Transverse colon (tissue), 4 donors: ENCODE measurements at regions not wholly inside any gene's neighbourhood (a gene's known extent, or its start where the extent isn't known, plus 50 kb on each side); places are given as distances from the start of the nearest gene placed in this dataset.

Experiments
- DNase-seq: peaks from one replicate; pipeline ENCODE4 v3.0.0-alpha.2; 2019
- H3K27ac ChIP-seq, 4 donors: fragments of 200-600 bp; sonication (generic); 2 replicates each; pipeline ENCODE4 v1.5.1; 2016 to 2018; ENCODE audit warnings: inconsistent platforms in 4 of 4
- H3K27me3 ChIP-seq: fragments of 200-600 bp; sonication (generic); 2 replicates; pipeline ENCODE4 v1.5.1; 2017; ENCODE audit warnings: inconsistent platforms
- H3K36me3 ChIP-seq, 4 donors: fragments of 200-600 bp; sonication (generic); 2 replicates each; pipeline ENCODE4 v1.5.1; 2017 to 2019; ENCODE audit warnings: inconsistent platforms in 4 of 4
- H3K4me1 ChIP-seq, 4 donors: fragments of 200-600 bp; sonication (generic); 2 replicates each; pipeline ENCODE4 v1.5.1; 2017 to 2020; ENCODE audit warnings: inconsistent platforms in 4 of 4
- H3K4me3 ChIP-seq, 4 donors: fragments of 200-600 bp; sonication (generic); 1 replicate in 1 of 4; 2 replicates in 3 of 4; pipeline versions ENCODE4 v1.5.1 to v1.6.1; 2017 to 2019; ENCODE audit warnings: inconsistent platforms in 4 of 4
- H3K9me3 ChIP-seq, 2 donors: fragments of 200-600 bp; sonication (generic); 2 replicates each; pipeline ENCODE4 v1.5.1; 2017 to 2019; ENCODE audit warnings: inconsistent platforms in 2 of 2
- EP300 ChIP-seq: sonication (generic); formaldehyde crosslinking; IDR thresholded peaks from one replicate; pipeline ENCODE4 v1.6.1; 2017; ENCODE audit warnings: antibody characterized with exemption, low read depth
- POLR2A ChIP-seq: fragments of 450-650 bp; IDR thresholded peaks from one replicate; pipeline ENCODE4 v1.6.1; 2016; ENCODE audit warnings: antibody characterized with exemption, mild to moderate bottlenecking, moderate library complexity
- POLR2AphosphoS5 ChIP-seq, 3 donors: sonication (generic); formaldehyde crosslinking; IDR thresholded peaks; one replicate each; pipeline ENCODE4 v1.6.1; 2016; ENCODE audit warnings: antibody characterized with exemption in 3 of 3
- WGBS, 2 donors: methylation state at CpG; one replicate each; pipeline ENCODE4 v1.1.5; 2018; ENCODE audit warnings: low coverage in 1 of 2; 5-methylcytosine and 5-hydroxymethylcytosine counted together
- in situ Hi-C, 4 donors: fragments of 200-750 bp; cut with MboI; loops; one replicate each; pipeline versions ENCODE4 v1.15.0 to v1.15.1; 2017; ENCODE audit warnings: low sequenced_read_pairs in 3 of 4, low pct_ligation_motif_present in 1 of 4, low pct_unique_long_range_greater_than_20kb in 1 of 4
- intact Hi-C: fragments of 100-400 bp; cut with DNase I; formaldehyde crosslinking; loops from one replicate; pipeline ENCODE4 v1.15.1; 2023; ENCODE audit warnings: low total_unique reads
- TF ChIP-seq, protein P1 (sequence below), 5 experiments: fragments of 200-600 bp in 3 of 5; fragments of 450-650 bp in 2 of 5; sonication (generic) in 3 of 5; IDR thresholded peaks; 1 replicate in 2 of 5; 2 replicates in 3 of 5; pipeline ENCODE4 v1.5.1; 2016 to 2017; ENCODE audit warnings: antibody characterized with exemption in 5 of 5, inconsistent platforms in 3 of 5, mild to moderate bottlenecking in 2 of 5, moderate library complexity in 1 of 5

DNA sequence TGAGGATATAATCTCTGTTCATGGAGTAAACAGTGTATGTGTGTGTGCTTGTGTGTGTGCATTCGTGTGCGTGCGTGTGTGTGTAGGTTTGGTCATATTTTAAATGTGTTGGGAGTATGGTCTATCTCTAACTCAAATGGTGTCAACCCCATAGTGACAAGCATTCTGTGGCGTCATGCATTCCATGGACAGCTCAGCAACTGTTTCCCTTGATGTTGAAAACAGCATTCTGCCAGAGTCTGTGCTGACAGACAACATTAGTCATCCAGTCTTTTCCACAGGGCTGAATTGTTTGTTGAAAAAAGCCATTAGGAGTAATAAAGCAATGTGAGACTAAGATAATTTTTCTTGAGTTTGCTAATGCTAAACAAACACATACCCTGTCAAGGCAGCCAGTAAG, 706.6 kb downstream of the PCDH19 start:
- no peak for DNase-seq
- 20 to 75% methylated on average over 1 to 4 of the region's 4 CpGs for WGBS, 2 donors
- intact Hi-C loops = no loop called here
- in situ Hi-C loops = no loop called here
- H3K36me3 ChIP-seq = no peaks in the 10 kb centered on the region
- no peaks in the 10 kb centered on the region for H3K9me3 ChIP-seq
- no peaks in the 10 kb centered on the region for H3K27me3 ChIP-seq
- H3K27ac ChIP-seq = no peak overlapping the region
- no peak overlapping the region for H3K4me3 ChIP-seq
- H3K4me1 ChIP-seq = no peaks in the 10 kb centered on the region
- TF ChIP-seq POLR2A (no peak), POLR2AphosphoS5 (IDR thresholded peaks at IDR 0.05) (no peak), EP300 (no peak)
- TF ChIP-seq, protein P1, sequence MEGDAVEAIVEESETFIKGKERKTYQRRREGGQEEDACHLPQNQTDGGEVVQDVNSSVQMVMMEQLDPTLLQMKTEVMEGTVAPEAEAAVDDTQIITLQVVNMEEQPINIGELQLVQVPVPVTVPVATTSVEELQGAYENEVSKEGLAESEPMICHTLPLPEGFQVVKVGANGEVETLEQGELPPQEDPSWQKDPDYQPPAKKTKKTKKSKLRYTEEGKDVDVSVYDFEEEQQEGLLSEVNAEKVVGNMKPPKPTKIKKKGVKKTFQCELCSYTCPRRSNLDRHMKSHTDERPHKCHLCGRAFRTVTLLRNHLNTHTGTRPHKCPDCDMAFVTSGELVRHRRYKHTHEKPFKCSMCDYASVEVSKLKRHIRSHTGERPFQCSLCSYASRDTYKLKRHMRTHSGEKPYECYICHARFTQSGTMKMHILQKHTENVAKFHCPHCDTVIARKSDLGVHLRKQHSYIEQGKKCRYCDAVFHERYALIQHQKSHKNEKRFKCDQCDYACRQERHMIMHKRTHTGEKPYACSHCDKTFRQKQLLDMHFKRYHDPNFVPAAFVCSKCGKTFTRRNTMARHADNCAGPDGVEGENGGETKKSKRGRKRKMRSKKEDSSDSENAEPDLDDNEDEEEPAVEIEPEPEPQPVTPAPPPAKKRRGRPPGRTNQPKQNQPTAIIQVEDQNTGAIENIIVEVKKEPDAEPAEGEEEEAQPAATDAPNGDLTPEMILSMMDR (IDR thresholded peaks at IDR 0.05) = no peak

DNA sequence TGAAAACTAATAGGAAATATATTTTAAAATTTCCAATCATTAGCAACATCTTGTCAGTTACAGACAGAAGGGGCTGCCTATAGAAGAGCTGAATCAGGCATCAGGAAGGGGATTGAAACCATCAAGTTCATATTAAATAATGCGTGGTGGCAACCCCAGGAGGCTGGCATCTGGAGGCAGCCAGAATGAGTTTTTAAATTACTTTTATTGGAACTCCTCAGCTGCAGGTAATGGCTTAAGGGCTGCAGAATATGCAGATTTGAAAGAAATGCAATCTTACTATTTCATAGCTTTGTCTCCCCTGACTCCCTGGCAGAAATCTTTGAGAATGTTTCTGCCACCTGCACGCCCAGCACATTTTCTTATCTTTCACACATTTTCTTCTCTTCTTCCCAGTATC, 711.6 kb downstream of the PCDH19 start:
- H3K36me3 ChIP-seq = no peaks in the 10 kb centered on the region
- no peak overlapping the region for H3K4me3 ChIP-seq
- no peaks in the 10 kb centered on the region for H3K27me3 ChIP-seq
- intact Hi-C loops = no loop called here
- no peak for TF ChIP-seq POLR2AphosphoS5 (IDR thresholded peaks at IDR 0.05)
- no peak for TF ChIP-seq POLR2A
- TF ChIP-seq, protein P1 (IDR thresholded peaks at IDR 0.05) = no peak
- no peak for TF ChIP-seq EP300
- WGBS, 2 donors = 43 to 54% methylated on average over 1 to 2 of the region's 2 CpGs
- no peaks in the 10 kb centered on the region for H3K4me1 ChIP-seq
- no peak overlapping the region for H3K27ac ChIP-seq
- H3K9me3 ChIP-seq = no peaks in the 10 kb centered on the region
- in situ Hi-C loops = no loop called here
- no peak for DNase-seq

DNA sequence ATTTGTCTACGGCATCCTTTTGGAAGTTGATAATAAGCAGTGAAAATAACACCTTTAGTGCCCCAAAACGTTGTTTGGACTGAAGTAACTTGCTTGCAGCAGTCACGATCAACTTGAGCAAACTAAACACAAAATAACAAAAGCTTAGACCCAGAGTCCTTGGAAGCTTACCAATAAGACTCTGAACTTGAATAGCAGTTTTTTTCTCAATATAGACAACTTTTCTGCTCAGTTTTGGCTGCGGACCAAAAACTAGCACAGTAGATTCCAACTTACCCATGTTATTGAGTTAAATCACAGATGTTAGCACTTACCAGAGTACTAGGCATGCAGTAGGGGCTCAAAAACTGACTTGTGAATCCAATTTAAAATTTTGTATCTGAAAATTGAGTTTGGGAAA, 746.9 kb downstream of the PCDH19 start:
- WGBS, 2 donors = 0 to 55% methylated on average over 1 to 4 of the region's 4 CpGs
- Histone ChIP-seq H3K9me3 (no peaks in the 10 kb centered on the region), H3K27me3 (no peaks in the 10 kb centered on the region), H3K4me1 (no peaks in the 10 kb centered on the region), H3K4me3 (no peak overlapping the region), H3K27ac (no peak overlapping the region), H3K36me3 (no peaks in the 10 kb centered on the region)
- DNase-seq = no peak
- in situ Hi-C loops = no loop called here
- TF ChIP-seq POLR2AphosphoS5 (IDR thresholded peaks at IDR 0.05) (no peak), POLR2A (no peak), EP300 (no peak)
- TF ChIP-seq, protein P1 (IDR thresholded peaks at IDR 0.05) = no peak
- intact Hi-C loops = no loop called here

DNA sequence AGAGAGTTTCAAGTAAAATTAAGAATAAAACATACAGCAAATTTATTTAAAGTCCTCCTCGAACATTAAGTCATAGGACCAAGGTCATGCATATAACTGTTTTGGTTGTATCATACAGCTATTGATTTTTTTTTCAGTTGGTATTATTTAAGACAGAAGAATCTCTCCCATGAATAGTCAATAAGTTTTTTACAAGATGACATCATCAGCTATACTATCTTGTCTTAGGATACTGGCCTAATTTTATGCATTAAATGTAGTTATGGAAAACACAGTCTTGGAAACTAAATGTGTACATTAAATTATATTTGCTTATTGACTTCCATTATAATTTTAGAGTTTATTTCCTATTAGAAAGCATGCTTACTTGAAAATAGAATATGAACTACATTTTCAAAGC, 755.9 kb downstream of the PCDH19 start:
- H3K9me3 ChIP-seq = no peaks in the 10 kb centered on the region
- 69% methylated on average over 1 of the region's 1 CpG; no CpG with 5 or more reads in 1 of the 2 donors for WGBS, 2 donors
- intact Hi-C loops = no loop called here

More for the DNA sequence above, 755.9 kb downstream of the PCDH19 start:
- Histone ChIP-seq H3K4me3 (no peak overlapping the region), H3K4me1 (no peaks in the 10 kb centered on the region), H3K36me3 (no peaks in the 10 kb centered on the region), H3K27ac (no peak overlapping the region), H3K27me3 (no peaks in the 10 kb centered on the region)
- TF ChIP-seq, protein P1 (IDR thresholded peaks at IDR 0.05) = no peak
- TF ChIP-seq POLR2A = no peak
- no peak for TF ChIP-seq POLR2AphosphoS5 (IDR thresholded peaks at IDR 0.05)
- no peak for TF ChIP-seq EP300
- in situ Hi-C loops = no loop called here
- DNase-seq = no peak
